ENCODE measurements at regions not wholly inside any gene's neighbourhood (a gene's known extent, or its start where the extent isn't known, plus 50 kb on each side); places are given as distances from the start of the nearest gene placed in this dataset.

GRCh38 chr14:65239143-65239937 is 137.0 kb upstream of the MAX start:
- Histone ChIP-seq H3K27me3 (ENCODE audit: control insufficient read depth in 3 of 3, insufficient read depth in 3 of 3, low read length in 2 of 3) (no peaks in the 10 kb centered on the region), H3K36me3 (ENCODE audit: control insufficient read depth in 4 of 4, insufficient read depth in 4 of 4, low read length in 4 of 4) (no peaks in the 10 kb centered on the region), H3K4me1 (ENCODE audit: control insufficient read depth in 5 of 5, insufficient read depth in 5 of 5, low read length in 5 of 5) (peaks cover 0 to 5% (median 0%) of the 10 kb centered on the region in 5 donors), H3K27ac (ENCODE audit: low read depth in 1 of 2, low read length in 1 of 2) (no peak overlapping the region), H3K9me3 (ENCODE audit: control insufficient read depth in 4 of 4, insufficient read depth in 3 of 4, low read length in 3 of 4) (no peaks in the 10 kb centered on the region), H3K9ac (ENCODE audit: insufficient read depth in 1 of 2, low read length in 2 of 2) (no peak overlapping the region), H3K4me3 (no peak overlapping the region)
- TF ChIP-seq CTCF (IDR thresholded peaks at IDR 0.05; ENCODE audit: control extremely low read depth, extremely low read depth), result no peak
- no peak for ATAC-seq (ENCODE audit: insufficient read depth, low FRiP score)
- DNase-seq, result no peak
- WGBS, 2 donors, result 74 to 84% methylated on average over 10 of the region's 10 CpGs

- WGBS, 2 donors, result 85 to 95% methylated on average over 1 of the region's 1 CpG
- no peak for ATAC-seq (ENCODE audit: insufficient read depth, low FRiP score)
- H3K27ac ChIP-seq (ENCODE audit: low read depth in 1 of 2, low read length in 1 of 2), result no peak overlapping the region
These were observed 137.6 kb upstream of the MAX start for GRCh38 chr14:65239938-65240296.

GRCh38 chr14:65241125-65241752 is 138.9 kb upstream of the MAX start:
- no peak for TF ChIP-seq CTCF (IDR thresholded peaks at IDR 0.05; ENCODE audit: control extremely low read depth, extremely low read depth)
- Histone ChIP-seq H3K27ac (ENCODE audit: low read depth in 1 of 2, low read length in 1 of 2) (no peak overlapping the region), H3K4me3 (no peak overlapping the region), H3K27me3 (ENCODE audit: control insufficient read depth in 3 of 3, insufficient read depth in 3 of 3, low read length in 2 of 3) (no peaks in the 10 kb centered on the region), H3K4me1 (ENCODE audit: control insufficient read depth in 5 of 5, insufficient read depth in 5 of 5, low read length in 5 of 5) (peaks cover 0 to 5% (median 0%) of the 10 kb centered on the region in 5 donors), H3K9me3 (ENCODE audit: control insufficient read depth in 4 of 4, insufficient read depth in 3 of 4, low read length in 3 of 4) (no peaks in the 10 kb centered on the region), H3K36me3 (ENCODE audit: control insufficient read depth in 4 of 4, insufficient read depth in 4 of 4, low read length in 4 of 4) (no peaks in the 10 kb centered on the region), H3K9ac (ENCODE audit: insufficient read depth in 1 of 2, low read length in 2 of 2) (no peak overlapping the region)
- no peak for DNase-seq
- ATAC-seq (ENCODE audit: insufficient read depth, low FRiP score), result no peak
- WGBS, 2 donors, result 88 to 93% methylated on average over 9 of the region's 9 CpGs

More at GRCh38 chr14:65239938-65240296, 137.6 kb upstream of the MAX start:
- DNase-seq, result no peak
- Histone ChIP-seq H3K27me3 (ENCODE audit: control insufficient read depth in 3 of 3, insufficient read depth in 3 of 3, low read length in 2 of 3) (no peaks in the 10 kb centered on the region), H3K4me1 (ENCODE audit: control insufficient read depth in 5 of 5, insufficient read depth in 5 of 5, low read length in 5 of 5) (peaks cover 0 to 5% (median 0%) of the 10 kb centered on the region in 5 donors), H3K4me3 (no peak overlapping the region), H3K36me3 (ENCODE audit: control insufficient read depth in 4 of 4, insufficient read depth in 4 of 4, low read length in 4 of 4) (no peaks in the 10 kb centered on the region), H3K9me3 (ENCODE audit: control insufficient read depth in 4 of 4, insufficient read depth in 3 of 4, low read length in 3 of 4) (no peaks in the 10 kb centered on the region), H3K9ac (ENCODE audit: insufficient read depth in 1 of 2, low read length in 2 of 2) (no peak overlapping the region)
- TF ChIP-seq CTCF (IDR thresholded peaks at IDR 0.05; ENCODE audit: control extremely low read depth, extremely low read depth), result no peak

Data from lung (tissue), 11 donors.